ENCODE measurements at regions not wholly inside any gene's neighbourhood (a gene's known extent, or its start where the extent isn't known, plus 50 kb on each side); places are given as distances from the start of the nearest gene placed in this dataset.
"Not testable (repeated sequence)": the region's sequence is repeated elsewhere in the genome, so short reads cannot be mapped to it uniquely, and the experiment has no call there.

DNA sequence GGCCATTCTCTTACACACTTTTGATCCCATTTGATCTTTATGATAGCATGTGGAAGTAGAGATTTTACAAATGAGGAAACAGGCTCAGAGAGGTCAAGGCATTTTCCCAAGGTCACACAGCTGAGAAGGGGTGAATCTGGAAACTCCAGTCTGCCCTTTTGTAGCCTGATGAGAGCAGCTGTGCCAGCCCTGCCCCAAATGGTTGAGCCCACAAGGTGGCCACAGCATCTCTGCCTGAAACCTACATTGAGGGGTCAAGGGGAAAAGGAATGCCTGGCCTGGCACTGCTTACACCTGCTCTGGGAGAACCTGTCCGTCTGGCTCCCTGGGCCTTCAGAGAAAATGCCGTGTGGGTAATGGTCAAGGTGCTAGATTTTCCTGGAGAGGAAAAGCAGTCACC is 200.2 kb upstream of the LINGO1 start:
- intact Hi-C loops (cut with DNase I) = no loop called here
- no peak for DNase-seq
- Histone ChIP-seq H3K4me3 (no peak overlapping the region), H3K9me3 (no peaks in the 10 kb centered on the region), H3K27me3 (peaks cover 0 to 64% (median 0%) of the 10 kb centered on the region in 4 donors), H3K27ac (no peak overlapping the region), H3K4me1 (no peaks in the 10 kb centered on the region), H3K36me3 (no peaks in the 10 kb centered on the region)
- WGBS, 2 donors = 60% methylated on average over 1 of the region's 2 CpGs; no CpG with 5 or more reads in 1 of the 2 donors
- TF ChIP-seq POLR2A (IDR thresholded peaks at IDR 0.05) = no peak
- TF ChIP-seq, protein P1, sequence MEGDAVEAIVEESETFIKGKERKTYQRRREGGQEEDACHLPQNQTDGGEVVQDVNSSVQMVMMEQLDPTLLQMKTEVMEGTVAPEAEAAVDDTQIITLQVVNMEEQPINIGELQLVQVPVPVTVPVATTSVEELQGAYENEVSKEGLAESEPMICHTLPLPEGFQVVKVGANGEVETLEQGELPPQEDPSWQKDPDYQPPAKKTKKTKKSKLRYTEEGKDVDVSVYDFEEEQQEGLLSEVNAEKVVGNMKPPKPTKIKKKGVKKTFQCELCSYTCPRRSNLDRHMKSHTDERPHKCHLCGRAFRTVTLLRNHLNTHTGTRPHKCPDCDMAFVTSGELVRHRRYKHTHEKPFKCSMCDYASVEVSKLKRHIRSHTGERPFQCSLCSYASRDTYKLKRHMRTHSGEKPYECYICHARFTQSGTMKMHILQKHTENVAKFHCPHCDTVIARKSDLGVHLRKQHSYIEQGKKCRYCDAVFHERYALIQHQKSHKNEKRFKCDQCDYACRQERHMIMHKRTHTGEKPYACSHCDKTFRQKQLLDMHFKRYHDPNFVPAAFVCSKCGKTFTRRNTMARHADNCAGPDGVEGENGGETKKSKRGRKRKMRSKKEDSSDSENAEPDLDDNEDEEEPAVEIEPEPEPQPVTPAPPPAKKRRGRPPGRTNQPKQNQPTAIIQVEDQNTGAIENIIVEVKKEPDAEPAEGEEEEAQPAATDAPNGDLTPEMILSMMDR (IDR thresholded peaks at IDR 0.05) = no peak

- H3K27ac ChIP-seq = no peak overlapping the region
- no peaks in the 10 kb centered on the region for H3K4me1 ChIP-seq
- no peaks in the 10 kb centered on the region for H3K36me3 ChIP-seq
- TF ChIP-seq POLR2A (IDR thresholded peaks at IDR 0.05) = no peak
- peaks cover 0 to 56% (median 0%) of the 10 kb centered on the region in 4 donors for H3K27me3 ChIP-seq
- no peaks in the 10 kb centered on the region for H3K9me3 ChIP-seq
- H3K4me3 ChIP-seq = no peak overlapping the region
- 62% methylated on average over 3 of the region's 4 CpGs; no CpG with 5 or more reads in 1 of the 2 donors for WGBS, 2 donors
- no peak for DNase-seq
- intact Hi-C loops (cut with DNase I) = no loop called here
Observed at GRCh38 chr15:77831986-77832385, 199.3 kb upstream of the LINGO1 start.

- Histone ChIP-seq H3K9me3 (no peaks in the 10 kb centered on the region), H3K4me3 (no peak overlapping the region), H3K36me3 (no peaks in the 10 kb centered on the region), H3K4me1 (no peaks in the 10 kb centered on the region), H3K27ac (no peak overlapping the region), H3K27me3 (peaks cover 0 to 49% (median 0%) of the 10 kb centered on the region in 4 donors)
- 33 to 45% methylated on average over 5 of the region's 5 CpGs for WGBS, 2 donors
- TF ChIP-seq, protein P1 (IDR thresholded peaks at IDR 0.05) = no peak
- TF ChIP-seq POLR2A (IDR thresholded peaks at IDR 0.05) = no peak
- intact Hi-C loops (cut with DNase I) = no loop called here
- DNase-seq = no peak
Observed at GRCh38 chr15:77830051-77830468, 197.3 kb upstream of the LINGO1 start.

- intact Hi-C loops (cut with DNase I); DNase-seq; H3K9me3 ChIP-seq; H3K4me1 ChIP-seq; H3K27ac ChIP-seq; H3K4me3 ChIP-seq; H3K36me3 ChIP-seq: not testable (repeated sequence)
- WGBS, 2 donors = 77 to 78% methylated on average over 6 of the region's 6 CpGs
- H3K27me3 ChIP-seq = peaks cover 0 to 46% (median 0%) of the 10 kb centered on the region in 4 donors
Observed at GRCh38 chr15:77829331-77829730, 196.6 kb upstream of the LINGO1 start.

DNA sequence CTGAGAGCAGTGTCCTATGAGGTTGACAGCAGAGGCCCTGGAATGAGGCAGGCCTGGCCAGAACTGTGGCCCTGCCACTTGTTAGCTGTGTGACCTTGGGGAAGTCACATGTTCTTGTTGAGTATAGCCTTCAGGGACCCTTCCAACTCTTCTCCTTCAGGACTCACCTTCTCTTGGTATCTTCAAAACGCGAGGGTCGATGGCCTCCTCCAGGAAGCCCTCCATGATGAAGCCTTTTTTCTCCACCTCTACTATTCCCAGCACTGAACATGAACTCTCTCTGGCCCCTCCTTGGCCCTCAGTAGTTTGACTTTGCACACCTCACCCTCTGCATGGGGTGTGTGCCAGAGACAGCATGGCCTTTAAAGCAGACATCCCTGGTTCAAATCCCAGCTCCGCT is 195.1 kb upstream of the LINGO1 start:
- H3K27ac ChIP-seq = no peak overlapping the region
- TF ChIP-seq, protein P1 (IDR thresholded peaks at IDR 0.05) = no peak
- no peak for TF ChIP-seq POLR2A (IDR thresholded peaks at IDR 0.05)
- intact Hi-C loops (cut with DNase I) = no loop called here
- no peaks in the 10 kb centered on the region for H3K36me3 ChIP-seq
- whole genome bisulfite sequencing, 2 donors = 92 to 98% methylated on average over 4 of the region's 4 CpGs
- no peak for DNase-seq
- H3K27me3 ChIP-seq = peaks cover 0 to 52% (median 0%) of the 10 kb centered on the region in 4 donors
- no peak overlapping the region for H3K4me3 ChIP-seq
- H3K4me1 ChIP-seq = no peaks in the 10 kb centered on the region
- H3K9me3 ChIP-seq = no peaks in the 10 kb centered on the region

DNA sequence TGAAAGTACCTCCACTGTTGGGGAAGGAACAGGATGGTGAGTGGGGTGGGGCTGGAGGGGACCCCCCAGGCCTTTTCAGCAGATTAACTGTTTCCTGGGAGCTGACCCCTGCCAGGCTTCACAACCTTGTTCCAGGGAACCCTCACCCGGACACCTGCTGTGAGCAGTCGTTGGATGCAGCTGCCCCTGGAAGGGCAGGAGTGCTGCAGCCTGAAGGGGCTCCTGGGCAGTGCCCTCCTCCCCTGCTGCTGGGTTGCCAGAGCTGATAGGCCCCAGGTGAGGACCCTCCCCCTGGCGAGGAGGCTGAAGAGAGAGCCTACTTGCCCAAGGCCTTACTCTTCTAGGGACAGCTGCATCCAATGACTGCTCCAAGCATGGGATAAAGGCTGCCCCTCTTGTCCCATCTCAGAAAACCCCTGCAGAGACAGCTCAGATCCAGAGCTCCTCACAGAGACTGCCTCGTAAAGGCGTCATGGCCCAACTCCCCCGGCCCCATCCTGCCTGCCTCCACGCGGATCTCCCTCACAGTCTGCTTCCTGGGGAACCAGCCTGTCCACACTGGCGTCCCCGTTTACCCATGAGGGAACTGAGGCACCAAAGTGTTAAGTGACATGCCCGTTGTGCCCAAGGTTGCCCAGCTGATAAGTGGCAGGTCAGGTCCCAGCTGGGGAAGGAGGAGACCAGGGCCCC is 193.4 kb upstream of the LINGO1 start:
- Histone ChIP-seq H3K9me3 (no peaks in the 10 kb centered on the region), H3K36me3 (no peaks in the 10 kb centered on the region), H3K27ac (no peak overlapping the region), H3K4me1 (no peaks in the 10 kb centered on the region), H3K27me3 (peaks cover 0 to 54% (median 0%) of the 10 kb centered on the region in 4 donors), H3K4me3 (no peak overlapping the region)
- TF ChIP-seq POLR2A (IDR thresholded peaks at IDR 0.05) = no peak
- TF ChIP-seq, protein P1 (IDR thresholded peaks at IDR 0.05) = no peak
- DNase-seq = no peak
- 80% methylated on average over 3 of the region's 11 CpGs; no CpG with 5 or more reads in 1 of the 2 donors for whole genome bisulfite sequencing, 2 donors
- intact Hi-C loops (cut with DNase I) = no loop called here

All from esophagus squamous epithelium (tissue), 5 donors.